Keratinocyte (primary cell): ENCODE measurements at regions not wholly inside any gene's neighbourhood (a gene's known extent, or its start where the extent isn't known, plus 50 kb on each side); places are given as distances from the start of the nearest gene placed in this dataset.

Experiments used
- DNase-seq: peaks from one replicate; pipeline ENCODE4 v3.0.0-alpha.2; 2011; ENCODE audit warnings: low read depth, missing footprints, low spot score
- FAIRE-seq: peaks from 2 replicates; lab custom pipeline; 2011; peaks lifted over from hg19 to GRCh38; lab: Jason Lieb, UNC
- H2AFZ ChIP-seq: 2 replicates; pipeline ENCODE4 v1.6.0; 2012; ENCODE audit warnings: low read length, control low read depth, inconsistent platforms; ENCODE audit not compliant: control insufficient read depth
- H3K27ac ChIP-seq: 2 replicates; pipeline ENCODE4 v1.5.1; 2011; ENCODE audit warnings: low read length; ENCODE audit not compliant: control insufficient read depth, insufficient read depth
- H3K27me3 ChIP-seq: 3 replicates; pipeline ENCODE4 v1.6.0; 2011; ENCODE audit warnings: low read length; ENCODE audit not compliant: control insufficient read depth, insufficient read depth; ENCODE audit errors: extremely low read depth
- H3K36me3 ChIP-seq, 2 experiments: 2 replicates in 1 of 2; 3 replicates in 1 of 2; pipeline ENCODE4 v1.5.1; 2011; ENCODE audit warnings: low read length in 2 of 2, mild to moderate bottlenecking in 1 of 2; ENCODE audit not compliant: control insufficient read depth in 2 of 2, insufficient read depth in 2 of 2; ENCODE audit errors: extremely low read depth in 1 of 2
- H3K4me1 ChIP-seq: 3 replicates; pipeline ENCODE4 v1.5.1; 2011; ENCODE audit warnings: low read length; ENCODE audit not compliant: control insufficient read depth, insufficient read depth; ENCODE audit errors: extremely low read depth
- H3K4me2 ChIP-seq: 3 replicates; pipeline ENCODE4 v1.6.0; 2011; ENCODE audit warnings: low read depth, low read length; ENCODE audit not compliant: control insufficient read depth, insufficient read depth; ENCODE audit errors: extremely low read depth
- H3K4me3 ChIP-seq, 3 experiments: fragments of 200-600 bp in 1 of 3; sonication (generic) in 1 of 3; 2 replicates in 2 of 3; 3 replicates in 1 of 3; pipeline ENCODE4 v1.5.1; 2011 to 2016; ENCODE audit warnings: low read length in 3 of 3, mild to moderate bottlenecking in 3 of 3, control low read depth in 2 of 3, inconsistent platforms in 1 of 3, low read depth in 1 of 3, mixed read lengths in 1 of 3, mixed run types in 1 of 3, moderate library complexity in 1 of 3; ENCODE audit not compliant: control insufficient read depth in 2 of 3, insufficient read depth in 2 of 3; ENCODE audit errors: extremely low read depth in 1 of 3
- H3K79me2 ChIP-seq: 2 replicates; pipeline ENCODE4 v1.6.0; 2012; ENCODE audit warnings: low read length; ENCODE audit not compliant: control insufficient read depth, insufficient read depth
- H3K9ac ChIP-seq: 3 replicates; pipeline ENCODE4 v1.6.0; 2011; ENCODE audit warnings: low read length; ENCODE audit not compliant: control insufficient read depth, insufficient read depth; ENCODE audit errors: extremely low read depth
- H3K9me1 ChIP-seq: 3 replicates; pipeline ENCODE4 v1.6.0; 2011; ENCODE audit warnings: low read length; ENCODE audit not compliant: control insufficient read depth, insufficient read depth; ENCODE audit errors: extremely low read depth
- H3K9me3 ChIP-seq: 2 replicates; pipeline ENCODE4 v1.5.1; 2012; ENCODE audit warnings: low read depth, low read length; ENCODE audit not compliant: control insufficient read depth
- H4K20me1 ChIP-seq: 3 replicates; pipeline ENCODE4 v1.6.0; 2011; ENCODE audit warnings: low read length; ENCODE audit not compliant: control insufficient read depth, insufficient read depth; ENCODE audit errors: extremely low read depth
- EZH2 ChIP-seq: IDR thresholded peaks from one replicate; pipeline ENCODE4 v1.6.1; 2012; ENCODE audit warnings: inconsistent platforms, mild to moderate bottlenecking, low read length, moderate library complexity
- dilution Hi-C: fragments of 300-500 bp; cut with MboI; formaldehyde crosslinking; loops from one replicate; pipeline ENCODE4 v1.7.0; 2020; ENCODE audit warnings: low sequenced_read_pairs; ENCODE audit not compliant: extremely low pct_ligation_motif_present
- TF ChIP-seq, protein P1 (sequence below), 3 experiments: IDR thresholded peaks in 1 of 3; conservative IDR thresholded peaks in 1 of 3; optimal IDR thresholded peaks in 1 of 3; 2 replicates in 2 of 3; 3 replicates in 1 of 3; pipeline versions ENCODE3 to v1.5.1; 2011; ENCODE audit warnings: low read length in 3 of 3, mild to moderate bottlenecking in 3 of 3, moderate library complexity in 2 of 3, control low read depth in 1 of 3, inconsistent platforms in 1 of 3; ENCODE audit not compliant: insufficient read depth in 2 of 3; ENCODE audit errors: extremely low read depth in 1 of 3

GRCh38 chr1:230544758-230545157, 97.5 kb upstream of the COG2 start:
- Histone ChIP-seq H3K27ac (no peak overlapping the region), H3K36me3 (no peaks in the 10 kb centered on the region), H3K4me2 (no peak overlapping the region), H3K9ac (no peak overlapping the region), H3K4me3 (no peak overlapping the region), H4K20me1 (no peaks in the 10 kb centered on the region), H3K4me1 (peaks cover 22% of the 10 kb centered on the region), H3K79me2 (no peaks in the 10 kb centered on the region), H3K27me3 (peaks cover 58% of the 10 kb centered on the region), H3K9me3 (no peaks in the 10 kb centered on the region), H3K9me1 (no peaks in the 10 kb centered on the region), H2AFZ (no peak overlapping the region)
- TF ChIP-seq EZH2: no peak
- TF ChIP-seq, protein P1, sequence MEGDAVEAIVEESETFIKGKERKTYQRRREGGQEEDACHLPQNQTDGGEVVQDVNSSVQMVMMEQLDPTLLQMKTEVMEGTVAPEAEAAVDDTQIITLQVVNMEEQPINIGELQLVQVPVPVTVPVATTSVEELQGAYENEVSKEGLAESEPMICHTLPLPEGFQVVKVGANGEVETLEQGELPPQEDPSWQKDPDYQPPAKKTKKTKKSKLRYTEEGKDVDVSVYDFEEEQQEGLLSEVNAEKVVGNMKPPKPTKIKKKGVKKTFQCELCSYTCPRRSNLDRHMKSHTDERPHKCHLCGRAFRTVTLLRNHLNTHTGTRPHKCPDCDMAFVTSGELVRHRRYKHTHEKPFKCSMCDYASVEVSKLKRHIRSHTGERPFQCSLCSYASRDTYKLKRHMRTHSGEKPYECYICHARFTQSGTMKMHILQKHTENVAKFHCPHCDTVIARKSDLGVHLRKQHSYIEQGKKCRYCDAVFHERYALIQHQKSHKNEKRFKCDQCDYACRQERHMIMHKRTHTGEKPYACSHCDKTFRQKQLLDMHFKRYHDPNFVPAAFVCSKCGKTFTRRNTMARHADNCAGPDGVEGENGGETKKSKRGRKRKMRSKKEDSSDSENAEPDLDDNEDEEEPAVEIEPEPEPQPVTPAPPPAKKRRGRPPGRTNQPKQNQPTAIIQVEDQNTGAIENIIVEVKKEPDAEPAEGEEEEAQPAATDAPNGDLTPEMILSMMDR (optimal IDR thresholded peaks at IDR 0.05 in 1 of 3, IDR thresholded peaks at IDR 0.05 in 1 of 3, conservative IDR thresholded peaks at IDR 0.05 in 1 of 3; ENCODE audit: extremely low read depth in 1 of 3, insufficient read depth in 2 of 3, low read length in 3 of 3): no peak
- FAIRE-seq (no peak), DNase-seq (no peak)
- dilution Hi-C loops: no loop called here

DNA sequence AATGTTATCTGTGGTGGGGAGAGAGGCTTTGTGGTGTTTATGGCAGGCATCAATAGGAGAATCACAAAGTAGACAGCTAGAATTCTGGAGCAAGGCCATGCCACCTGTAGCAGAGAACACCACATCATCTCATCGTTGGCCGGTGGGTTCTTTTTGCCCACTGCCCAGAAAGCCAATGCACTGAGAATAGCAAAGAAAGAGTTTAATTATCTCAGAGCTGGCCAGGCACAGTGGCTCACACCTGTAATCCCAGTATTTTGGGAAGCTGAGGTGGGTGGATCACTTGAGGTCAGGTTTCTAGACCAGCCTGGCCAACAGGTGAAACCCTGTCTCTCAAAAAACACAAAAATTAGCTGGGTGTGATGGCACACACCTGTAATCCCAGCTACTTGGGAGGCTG, 99.2 kb upstream of the COG2 start:
- Histone ChIP-seq H3K79me2 (no peaks in the 10 kb centered on the region), H3K27me3 (peaks cover 58% of the 10 kb centered on the region), H3K4me2 (no peak overlapping the region), H3K9ac (no peak overlapping the region), H3K4me1 (peaks cover 21% of the 10 kb centered on the region), H2AFZ (no peak overlapping the region), H3K27ac (no peak overlapping the region), H4K20me1 (no peaks in the 10 kb centered on the region), H3K9me1 (no peaks in the 10 kb centered on the region), H3K9me3 (peaks cover 1% of the 10 kb centered on the region), H3K36me3 (no peaks in the 10 kb centered on the region), H3K4me3 (no peak overlapping the region)
- dilution Hi-C loops: no loop called here
- FAIRE-seq (no peak), DNase-seq (no peak)
- no peak for TF ChIP-seq EZH2
- TF ChIP-seq, protein P1 (optimal IDR thresholded peaks at IDR 0.05 in 1 of 3, IDR thresholded peaks at IDR 0.05 in 1 of 3, conservative IDR thresholded peaks at IDR 0.05 in 1 of 3; ENCODE audit: extremely low read depth in 1 of 3, insufficient read depth in 2 of 3, low read length in 3 of 3): no peak
